Colonic mucosa (tissue), 4 donors: ENCODE measurements at regions not wholly inside any gene's neighbourhood (a gene's known extent, or its start where the extent isn't known, plus 50 kb on each side); places are given as distances from the start of the nearest gene placed in this dataset.

Source experiments
- DNase-seq: peaks from one replicate; pipeline ENCODE4 v3.0.0-alpha.2; 2020
- H3K27ac ChIP-seq: fragments of 200-600 bp; one replicate; pipeline ENCODE4 v1.8.0; 2021
- H3K27me3 ChIP-seq: fragments of 200-600 bp; one replicate; pipeline ENCODE4 v1.8.0; 2021
- H3K36me3 ChIP-seq: fragments of 200-600 bp; one replicate; pipeline ENCODE4 v1.8.0; 2021
- H3K4me1 ChIP-seq: fragments of 200-600 bp; one replicate; pipeline ENCODE4 v1.8.0; 2021; ENCODE audit warnings: mild to moderate bottlenecking
- H3K4me3 ChIP-seq: fragments of 200-600 bp; one replicate; pipeline ENCODE4 v1.8.0; 2021
- H3K9ac ChIP-seq, 2 donors: one replicate each; pipeline ENCODE4 v1.7.0; 2013; ENCODE audit warnings: control low read depth in 2 of 2, low read depth in 2 of 2, low read length in 2 of 2
- H3K9me3 ChIP-seq: fragments of 200-600 bp; one replicate; pipeline ENCODE4 v1.8.0; 2021
- CTCF ChIP-seq: fragments of 200-600 bp; IDR thresholded peaks from one replicate; pipeline ENCODE4 v1.8.0; 2022; ENCODE audit warnings: antibody characterized with exemption, mild to moderate bottlenecking
- intact Hi-C: fragments of 100-400 bp; cut with DNase I; formaldehyde crosslinking; loops from one replicate; pipeline ENCODE4 v1.14.1; 2022
- donor health status: healthy.
- donor health status: DM: no; HTN: no; CAD: no.
- donor health status: DM: no; HTN: no; CAD: no.

GRCh38 chr21:41012425-41012824 lies 155.5 kb upstream of the BACE2 start:
- no peak for DNase-seq
- H3K27ac ChIP-seq = no peak overlapping the region
- no peak for TF ChIP-seq CTCF
- no peak overlapping the region for H3K9ac ChIP-seq
- intact Hi-C loops = no loop called here
- H3K4me3 ChIP-seq = no peak overlapping the region
- H3K9me3 ChIP-seq = no peaks in the 10 kb centered on the region
- H3K4me1 ChIP-seq = no peaks in the 10 kb centered on the region
- no peaks in the 10 kb centered on the region for H3K27me3 ChIP-seq
- H3K36me3 ChIP-seq = no peaks in the 10 kb centered on the region

GRCh38 chr21:41016472-41016871 lies 151.5 kb upstream of the BACE2 start:
- Histone ChIP-seq H3K4me1 (no peaks in the 10 kb centered on the region), H3K4me3 (no peak overlapping the region), H3K36me3 (no peaks in the 10 kb centered on the region), H3K9me3 (no peaks in the 10 kb centered on the region), H3K27ac (no peak overlapping the region), H3K9ac (no peak overlapping the region), H3K27me3 (no peaks in the 10 kb centered on the region)
- TF ChIP-seq CTCF = no peak
- DNase-seq = no peak
- intact Hi-C loops = no loop called here

GRCh38 chr21:41018431-41018830 lies 149.5 kb upstream of the BACE2 start:
- H3K9me3 ChIP-seq = no peaks in the 10 kb centered on the region
- no peaks in the 10 kb centered on the region for H3K27me3 ChIP-seq
- intact Hi-C loops = no loop called here
- DNase-seq = no peak
- no peak overlapping the region for H3K9ac ChIP-seq
- H3K4me1 ChIP-seq = no peaks in the 10 kb centered on the region
- H3K4me3 ChIP-seq = no peak overlapping the region
- H3K27ac ChIP-seq = no peak overlapping the region
- no peaks in the 10 kb centered on the region for H3K36me3 ChIP-seq
- no peak for TF ChIP-seq CTCF

GRCh38 chr21:41023936-41024335 lies 144.0 kb upstream of the BACE2 start:
- no peak for DNase-seq
- H3K27ac ChIP-seq = no peak overlapping the region
- no peaks in the 10 kb centered on the region for H3K27me3 ChIP-seq
- no peak overlapping the region for H3K4me3 ChIP-seq
- intact Hi-C loops = no loop called here
- no peaks in the 10 kb centered on the region for H3K9me3 ChIP-seq
- no peak for TF ChIP-seq CTCF
- no peaks in the 10 kb centered on the region for H3K4me1 ChIP-seq
- no peak overlapping the region for H3K9ac ChIP-seq
- H3K36me3 ChIP-seq = no peaks in the 10 kb centered on the region

GRCh38 chr21:41024341-41024740 lies 143.6 kb upstream of the BACE2 start:
- TF ChIP-seq CTCF = no peak
- intact Hi-C loops = no loop called here
- no peak for DNase-seq

GRCh38 chr21:41024746-41025254 lies 143.2 kb upstream of the BACE2 start:
- no peak for DNase-seq
- H3K27me3 ChIP-seq = no peaks in the 10 kb centered on the region
- TF ChIP-seq CTCF = no peak
- H3K4me3 ChIP-seq = no peak overlapping the region
- intact Hi-C loops = no loop called here
- H3K9ac ChIP-seq = no peak overlapping the region
- no peaks in the 10 kb centered on the region for H3K4me1 ChIP-seq
- H3K27ac ChIP-seq = no peak overlapping the region
- no peaks in the 10 kb centered on the region for H3K9me3 ChIP-seq
- H3K36me3 ChIP-seq = no peaks in the 10 kb centered on the region

More at GRCh38 chr21:41024341-41024740, 143.6 kb upstream of the BACE2 start:
- no peak overlapping the region for H3K27ac ChIP-seq
- no peaks in the 10 kb centered on the region for H3K4me1 ChIP-seq
- no peak overlapping the region for H3K4me3 ChIP-seq
- no peaks in the 10 kb centered on the region for H3K36me3 ChIP-seq
- H3K9ac ChIP-seq = no peak overlapping the region
- no peaks in the 10 kb centered on the region for H3K9me3 ChIP-seq
- H3K27me3 ChIP-seq = no peaks in the 10 kb centered on the region
